A673 (cell line): ENCODE measurements at regions not wholly inside any gene's neighbourhood (a gene's known extent, or its start where the extent isn't known, plus 50 kb on each side); places are given as distances from the start of the nearest gene placed in this dataset.

Source experiments
- BruUV-seq: library from RNA; stranded (reverse); fragments of 400-500 nt; replicated peaks from 2 replicates; lab custom pipeline; 2021; lab: Mats Ljungman, UMichigan
- CTCF ChIA-PET: fragments of 300-600 bp; sonication (Branson Sonifier 250); formaldehyde crosslinking; loops from one replicate; lab custom pipeline; 2022; ENCODE audit warnings: antibody characterized with exemption; lab: Charles Lee
- POLR2A ChIA-PET: fragments of 300-600 bp; sonication (Branson Sonifier 250); formaldehyde crosslinking; loops from one replicate; lab custom pipeline; 2022; ENCODE audit warnings: antibody characterized with exemption; ENCODE audit not compliant: low non-redundant PET; lab: Charles Lee
- DNase-seq: peaks from one replicate; pipeline ENCODE4 v3.0.0-alpha.2; 2015; ENCODE audit warnings: low spot score
- H3K27ac ChIP-seq: fragments of 200-600 bp; sonication (generic); 2 replicates; pipeline ENCODE4 v1.5.1; 2016; ENCODE audit warnings: mixed run types, low read depth, mild to moderate bottlenecking, mixed read lengths, antibody characterized with exemption, low read length; ENCODE audit not compliant: poor library complexity, severe bottlenecking
- H3K27me3 ChIP-seq: fragments of 200-600 bp; sonication (generic); replicated peaks from 2 replicates; pipeline ENCODE4 v1.6.1; 2017; ENCODE audit warnings: mixed run types, low read depth, mild to moderate bottlenecking, mixed read lengths, antibody characterized with exemption, low read length; ENCODE audit not compliant: insufficient read depth, poor library complexity
- H3K36me3 ChIP-seq: fragments of 200-600 bp; sonication (generic); 2 replicates; pipeline ENCODE4 v1.6.1; 2016; ENCODE audit warnings: mixed run types, mild to moderate bottlenecking, mixed read lengths, antibody characterized with exemption, low read length; ENCODE audit not compliant: insufficient read depth, poor library complexity, severe bottlenecking
- H3K4me1 ChIP-seq: fragments of 200-600 bp; sonication (generic); 2 replicates; pipeline ENCODE4 v1.6.1; 2017; ENCODE audit warnings: mixed run types, mild to moderate bottlenecking, mixed read lengths, antibody characterized with exemption, low read length; ENCODE audit not compliant: insufficient read depth, poor library complexity, severe bottlenecking
- H3K4me3 ChIP-seq: fragments of 200-600 bp; sonication (generic); 2 replicates; pipeline ENCODE4 v1.5.1; 2016; ENCODE audit warnings: low read depth, mixed run types, mild to moderate bottlenecking, mixed read lengths, low read length; ENCODE audit not compliant: poor library complexity, severe bottlenecking
- H3K9me3 ChIP-seq: fragments of 200-600 bp; sonication (generic); 2 replicates; pipeline ENCODE4 v1.6.1; 2016; ENCODE audit warnings: mixed run types, low read depth, mild to moderate bottlenecking, mixed read lengths, antibody characterized with exemption, low read length; ENCODE audit not compliant: poor library complexity, severe bottlenecking
- EZH2 ChIP-seq: fragments of 200-600 bp; sonication (generic); IDR thresholded peaks from 2 replicates; pipeline ENCODE4 v1.6.1; 2017; ENCODE audit warnings: borderline replicate concordance, low read depth, mild to moderate bottlenecking, mixed read lengths, antibody characterized with exemption, low read length; ENCODE audit not compliant: poor library complexity, severe bottlenecking
- intact Hi-C: fragments of 100-400 bp; cut with micrococcal nuclease; formaldehyde crosslinking; loops from one replicate; pipeline ENCODE4 v1.10.0; 2022; ENCODE audit not compliant: unreplicated experiment
- TF ChIP-seq, protein P1 (sequence below): fragments of 300-800, 200-600 bp; sonication (generic); conservative IDR thresholded peaks from 2 replicates; pipeline ENCODE4 v1.5.1; 2017; ENCODE audit warnings: low read depth, mild to moderate bottlenecking, antibody characterized with exemption, low read length, moderate library complexity, mixed read lengths

DNA sequence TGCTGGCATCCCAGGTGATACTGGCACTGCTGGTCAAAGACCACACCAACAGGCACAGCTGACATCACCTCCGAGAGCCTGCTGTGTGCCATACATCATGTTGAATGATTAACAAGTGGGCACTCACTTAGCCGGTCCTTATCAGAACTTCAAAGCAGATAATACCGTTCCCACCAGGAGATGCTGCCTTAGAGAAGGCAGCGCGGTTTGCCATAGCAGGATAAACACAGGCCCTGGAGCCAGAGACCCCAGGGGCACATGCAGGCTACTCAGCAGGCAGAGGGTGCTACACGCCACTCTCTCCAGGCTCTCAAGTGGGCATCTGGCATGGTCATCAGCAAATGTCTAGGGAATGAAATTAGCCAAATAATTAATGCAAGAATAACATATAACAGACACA lies 86.5 kb upstream of the CST7 start:
- Histone ChIP-seq H3K4me3 (no peak overlapping the region), H3K27ac (no peak overlapping the region), H3K9me3 (peaks cover 20% of the 10 kb centered on the region), H3K36me3 (no peaks in the 10 kb centered on the region), H3K4me1 (no peaks in the 10 kb centered on the region), H3K27me3 (no peaks in the 10 kb centered on the region)
- CTCF ChIA-PET = no interaction called here
- DNase-seq = no peak
- TF ChIP-seq, protein P1, sequence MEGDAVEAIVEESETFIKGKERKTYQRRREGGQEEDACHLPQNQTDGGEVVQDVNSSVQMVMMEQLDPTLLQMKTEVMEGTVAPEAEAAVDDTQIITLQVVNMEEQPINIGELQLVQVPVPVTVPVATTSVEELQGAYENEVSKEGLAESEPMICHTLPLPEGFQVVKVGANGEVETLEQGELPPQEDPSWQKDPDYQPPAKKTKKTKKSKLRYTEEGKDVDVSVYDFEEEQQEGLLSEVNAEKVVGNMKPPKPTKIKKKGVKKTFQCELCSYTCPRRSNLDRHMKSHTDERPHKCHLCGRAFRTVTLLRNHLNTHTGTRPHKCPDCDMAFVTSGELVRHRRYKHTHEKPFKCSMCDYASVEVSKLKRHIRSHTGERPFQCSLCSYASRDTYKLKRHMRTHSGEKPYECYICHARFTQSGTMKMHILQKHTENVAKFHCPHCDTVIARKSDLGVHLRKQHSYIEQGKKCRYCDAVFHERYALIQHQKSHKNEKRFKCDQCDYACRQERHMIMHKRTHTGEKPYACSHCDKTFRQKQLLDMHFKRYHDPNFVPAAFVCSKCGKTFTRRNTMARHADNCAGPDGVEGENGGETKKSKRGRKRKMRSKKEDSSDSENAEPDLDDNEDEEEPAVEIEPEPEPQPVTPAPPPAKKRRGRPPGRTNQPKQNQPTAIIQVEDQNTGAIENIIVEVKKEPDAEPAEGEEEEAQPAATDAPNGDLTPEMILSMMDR = no peak
- TF ChIP-seq EZH2 = no peak
- intact Hi-C loops = no loop called here
- no TSS peak for BruUV-seq
- POLR2A ChIA-PET = no interaction called here

DNA sequence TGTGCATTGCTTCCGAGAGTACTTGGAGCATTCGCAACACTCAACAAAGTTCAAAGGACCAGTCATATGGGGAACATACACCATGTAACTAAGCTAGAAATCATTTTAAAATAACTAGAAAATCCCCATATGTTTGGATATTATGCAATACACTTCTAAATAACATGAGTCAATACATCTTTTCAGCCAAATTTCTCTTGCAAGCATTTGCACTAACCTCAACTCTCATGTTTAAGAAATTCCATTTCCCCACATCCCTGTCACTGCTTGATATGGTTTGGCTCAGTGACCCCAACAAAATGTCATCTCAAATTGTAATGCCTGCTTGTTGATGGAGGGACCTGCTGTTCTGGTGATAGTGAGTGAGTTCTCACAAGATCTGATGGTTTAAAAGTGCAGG lies 85.7 kb upstream of the CST7 start:
- Histone ChIP-seq H3K27ac (no peak overlapping the region), H3K36me3 (no peaks in the 10 kb centered on the region), H3K4me3 (no peak overlapping the region), H3K27me3 (no peaks in the 10 kb centered on the region), H3K9me3 (peaks cover 20% of the 10 kb centered on the region), H3K4me1 (no peaks in the 10 kb centered on the region)
- no TSS peak for BruUV-seq
- POLR2A ChIA-PET = no interaction called here
- TF ChIP-seq, protein P1 = no peak
- TF ChIP-seq EZH2 = no peak
- no peak for DNase-seq
- CTCF ChIA-PET = no interaction called here
- intact Hi-C loops = no loop called here

DNA sequence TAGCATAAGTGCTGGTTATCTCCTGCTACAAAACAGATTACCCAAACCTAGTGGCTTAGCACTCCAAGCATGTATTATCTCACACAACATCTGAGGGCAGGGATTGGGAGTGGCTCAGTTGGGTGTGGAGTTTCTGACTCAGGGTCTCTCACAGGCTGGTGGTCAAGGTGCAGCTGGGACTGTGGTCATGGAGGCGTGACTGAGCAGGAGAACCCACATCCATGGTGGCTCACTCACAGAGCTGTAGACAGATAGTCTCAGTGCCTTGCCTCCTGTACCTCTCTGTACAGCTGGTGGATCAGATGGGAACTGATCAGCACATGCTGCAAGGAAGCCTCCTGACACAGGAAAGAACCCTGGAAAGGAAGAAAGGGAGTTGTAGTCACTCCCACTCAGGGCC lies 83.1 kb upstream of the CST7 start:
- no peak for TF ChIP-seq EZH2
- TF ChIP-seq, protein P1 = no peak
- DNase-seq = no peak
- Histone ChIP-seq H3K4me3 (no peak overlapping the region), H3K36me3 (no peaks in the 10 kb centered on the region), H3K27me3 (no peaks in the 10 kb centered on the region), H3K27ac (no peak overlapping the region), H3K4me1 (no peaks in the 10 kb centered on the region), H3K9me3 (peaks cover 20% of the 10 kb centered on the region)
- BruUV-seq = no TSS peak
- ChIA-PET POLR2A (no interaction called here), CTCF (no interaction called here)
- intact Hi-C loops = no loop called here
